Colonic mucosa (tissue), 4 donors: ENCODE measurements at regions not wholly inside any gene's neighbourhood (a gene's known extent, or its start where the extent isn't known, plus 50 kb on each side); places are given as distances from the start of the nearest gene placed in this dataset.

ENCODE experiments used
- DNase-seq: peaks from one replicate; pipeline ENCODE4 v3.0.0-alpha.2; 2020
- H3K27ac ChIP-seq: fragments of 200-600 bp; one replicate; pipeline ENCODE4 v1.8.0; 2021
- H3K27me3 ChIP-seq: fragments of 200-600 bp; one replicate; pipeline ENCODE4 v1.8.0; 2021
- H3K36me3 ChIP-seq: fragments of 200-600 bp; one replicate; pipeline ENCODE4 v1.8.0; 2021
- H3K4me1 ChIP-seq: fragments of 200-600 bp; one replicate; pipeline ENCODE4 v1.8.0; 2021; ENCODE audit warnings: mild to moderate bottlenecking
- H3K4me3 ChIP-seq: fragments of 200-600 bp; one replicate; pipeline ENCODE4 v1.8.0; 2021
- H3K9ac ChIP-seq, 2 donors: one replicate each; pipeline ENCODE4 v1.7.0; 2013; ENCODE audit warnings: control low read depth in 2 of 2, low read depth in 2 of 2, low read length in 2 of 2
- H3K9me3 ChIP-seq: fragments of 200-600 bp; one replicate; pipeline ENCODE4 v1.8.0; 2021
- intact Hi-C: fragments of 100-400 bp; cut with DNase I; formaldehyde crosslinking; loops from one replicate; pipeline ENCODE4 v1.14.1; 2022
- TF ChIP-seq, protein P1 (sequence below): fragments of 200-600 bp; IDR thresholded peaks from one replicate; pipeline ENCODE4 v1.8.0; 2022; ENCODE audit warnings: antibody characterized with exemption, mild to moderate bottlenecking
- donor health status: healthy.
- donor health status: DM: no; HTN: no; CAD: no.
- donor health status: DM: no; HTN: no; CAD: no.

DNA sequence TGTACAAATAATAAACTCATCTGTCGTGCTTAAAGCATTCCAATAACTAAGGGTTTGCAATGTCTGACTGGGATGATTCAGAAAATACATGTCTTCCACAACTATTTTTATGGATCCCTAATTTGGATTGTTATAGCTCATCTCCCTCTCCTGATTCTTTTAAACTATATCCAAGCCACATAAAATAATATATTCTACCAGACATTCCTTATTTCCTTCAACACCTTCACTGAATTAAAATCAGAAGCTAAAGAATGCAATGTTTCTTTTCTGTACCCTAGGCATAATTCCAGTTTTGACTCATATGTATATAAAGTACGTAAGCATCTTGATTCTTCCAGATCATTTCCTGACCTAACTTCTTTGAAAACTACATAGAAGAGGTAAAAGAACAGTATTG lies 420.4 kb downstream of the EFNB2 start:
- no peaks in the 10 kb centered on the region for H3K4me1 ChIP-seq
- no peaks in the 10 kb centered on the region for H3K27me3 ChIP-seq
- intact Hi-C loops = no loop called here
- H3K9ac ChIP-seq = no peak overlapping the region
- TF ChIP-seq, protein P1, sequence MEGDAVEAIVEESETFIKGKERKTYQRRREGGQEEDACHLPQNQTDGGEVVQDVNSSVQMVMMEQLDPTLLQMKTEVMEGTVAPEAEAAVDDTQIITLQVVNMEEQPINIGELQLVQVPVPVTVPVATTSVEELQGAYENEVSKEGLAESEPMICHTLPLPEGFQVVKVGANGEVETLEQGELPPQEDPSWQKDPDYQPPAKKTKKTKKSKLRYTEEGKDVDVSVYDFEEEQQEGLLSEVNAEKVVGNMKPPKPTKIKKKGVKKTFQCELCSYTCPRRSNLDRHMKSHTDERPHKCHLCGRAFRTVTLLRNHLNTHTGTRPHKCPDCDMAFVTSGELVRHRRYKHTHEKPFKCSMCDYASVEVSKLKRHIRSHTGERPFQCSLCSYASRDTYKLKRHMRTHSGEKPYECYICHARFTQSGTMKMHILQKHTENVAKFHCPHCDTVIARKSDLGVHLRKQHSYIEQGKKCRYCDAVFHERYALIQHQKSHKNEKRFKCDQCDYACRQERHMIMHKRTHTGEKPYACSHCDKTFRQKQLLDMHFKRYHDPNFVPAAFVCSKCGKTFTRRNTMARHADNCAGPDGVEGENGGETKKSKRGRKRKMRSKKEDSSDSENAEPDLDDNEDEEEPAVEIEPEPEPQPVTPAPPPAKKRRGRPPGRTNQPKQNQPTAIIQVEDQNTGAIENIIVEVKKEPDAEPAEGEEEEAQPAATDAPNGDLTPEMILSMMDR = no peak
- no peak overlapping the region for H3K4me3 ChIP-seq
- no peaks in the 10 kb centered on the region for H3K9me3 ChIP-seq
- no peak overlapping the region for H3K27ac ChIP-seq
- H3K36me3 ChIP-seq = no peaks in the 10 kb centered on the region
- no peak for DNase-seq

DNA sequence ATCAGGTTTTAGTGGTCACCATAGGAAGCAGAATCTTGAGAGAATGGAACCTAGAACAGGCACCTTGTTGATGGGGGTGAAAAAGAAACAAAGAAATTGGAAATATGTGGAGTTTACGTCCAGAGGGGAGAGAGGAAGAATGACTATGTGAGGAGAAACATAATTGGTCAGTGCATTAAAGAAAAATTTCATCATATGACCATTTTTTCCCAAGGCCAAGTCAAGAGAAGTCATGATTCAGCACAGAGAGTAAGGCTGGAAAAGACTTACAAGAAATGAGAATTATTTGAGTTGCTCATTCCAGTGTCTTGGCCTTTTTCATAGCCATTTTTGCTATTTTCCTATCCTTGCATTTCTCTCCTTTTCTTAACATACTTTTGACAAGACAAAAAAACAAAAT lies 421.7 kb downstream of the EFNB2 start:
- Histone ChIP-seq H3K36me3 (no peaks in the 10 kb centered on the region), H3K9ac (no peak overlapping the region), H3K4me1 (no peaks in the 10 kb centered on the region), H3K27me3 (no peaks in the 10 kb centered on the region), H3K27ac (no peak overlapping the region), H3K9me3 (no peaks in the 10 kb centered on the region), H3K4me3 (no peak overlapping the region)
- intact Hi-C loops = no loop called here
- no peak for DNase-seq
- TF ChIP-seq, protein P1 = no peak

GRCh38 chr13:106112191-106112590 lies 423.3 kb downstream of the EFNB2 start:
- Histone ChIP-seq H3K27ac (no peak overlapping the region), H3K36me3 (no peaks in the 10 kb centered on the region), H3K4me1 (no peaks in the 10 kb centered on the region), H3K4me3 (no peak overlapping the region), H3K27me3 (no peaks in the 10 kb centered on the region), H3K9ac (no peak overlapping the region), H3K9me3 (no peaks in the 10 kb centered on the region)
- intact Hi-C loops = no loop called here
- no peak for DNase-seq
- TF ChIP-seq, protein P1 = no peak

DNA sequence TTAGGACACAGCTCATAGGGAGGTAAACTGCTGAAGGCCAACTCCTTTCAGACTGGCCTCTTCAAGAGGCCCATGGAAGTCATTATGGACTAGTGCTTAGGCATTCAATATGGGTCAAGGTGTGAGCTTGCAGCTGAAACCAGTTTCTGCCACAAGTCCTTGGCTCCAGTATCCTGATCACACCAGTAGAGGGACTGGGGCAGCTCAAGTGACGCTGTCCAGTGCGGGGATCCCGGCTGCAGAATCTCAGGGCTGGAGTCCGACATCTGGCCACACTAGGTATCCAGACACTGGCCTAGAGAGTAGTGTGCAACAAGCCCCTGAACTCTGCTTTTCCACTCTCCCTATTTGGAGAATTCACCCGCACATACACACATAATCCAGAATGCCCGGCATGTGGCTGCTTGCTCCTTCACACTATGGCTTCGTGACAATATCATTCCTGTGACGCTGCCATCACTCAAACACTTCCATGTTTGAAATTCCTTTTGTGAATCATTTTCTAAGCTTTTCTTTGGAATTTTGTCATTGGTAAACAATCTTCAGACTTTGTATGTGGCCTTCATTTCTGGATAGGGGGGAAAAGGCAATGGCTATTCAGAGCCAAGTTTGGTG lies 425.1 kb downstream of the EFNB2 start:
- H3K27ac ChIP-seq = no peak overlapping the region
- H3K9me3 ChIP-seq = no peaks in the 10 kb centered on the region
- no peak overlapping the region for H3K4me3 ChIP-seq
- intact Hi-C loops = no loop called here
- no peaks in the 10 kb centered on the region for H3K27me3 ChIP-seq
- no peak for DNase-seq
- H3K9ac ChIP-seq = no peak overlapping the region
- TF ChIP-seq, protein P1 = no peak
- no peaks in the 10 kb centered on the region for H3K36me3 ChIP-seq
- H3K4me1 ChIP-seq = no peaks in the 10 kb centered on the region

DNA sequence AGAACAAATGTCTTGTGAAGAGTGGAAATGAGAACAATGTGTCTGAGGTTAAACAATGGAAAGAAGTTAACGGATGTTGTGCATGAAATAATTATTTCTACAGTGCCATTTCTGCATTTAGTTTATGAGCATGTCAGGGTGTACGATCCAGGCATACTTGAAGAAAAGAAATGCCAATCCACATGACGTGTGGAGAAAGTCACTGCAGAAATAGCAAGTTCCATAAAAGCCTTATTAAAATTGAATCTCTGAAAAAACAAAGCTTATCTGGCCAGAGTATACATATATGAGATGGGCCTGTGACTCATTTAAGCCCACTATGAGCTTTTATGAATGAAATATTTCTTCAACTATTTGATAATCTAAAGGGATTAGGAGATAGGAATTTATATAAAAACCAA lies 426.1 kb downstream of the EFNB2 start:
- Histone ChIP-seq H3K27ac (no peak overlapping the region), H3K36me3 (no peaks in the 10 kb centered on the region), H3K4me1 (no peaks in the 10 kb centered on the region), H3K27me3 (no peaks in the 10 kb centered on the region), H3K9ac (no peak overlapping the region), H3K9me3 (no peaks in the 10 kb centered on the region), H3K4me3 (no peak overlapping the region)
- intact Hi-C loops = no loop called here
- TF ChIP-seq, protein P1 = no peak
- DNase-seq = no peak
